Activated CD4-positive, alpha-beta memory T cell treated with anti-CD3 and anti-CD28 coated beads, Interleukin-2, amount 10 ng/mL, durations not matched to agents 7 days and 5 days (primary cell): ENCODE measurements at regions not wholly inside any gene's neighbourhood (a gene's known extent, or its start where the extent isn't known, plus 50 kb on each side); places are given as distances from the start of the nearest gene placed in this dataset.
"Not testable (repeated sequence)": the region's sequence is repeated elsewhere in the genome, so short reads cannot be mapped to it uniquely, and the experiment has no call there.

Experiments
- CTCF ChIA-PET: fragments of 350-600 bp; sonication (Branson Sonifier 250); formaldehyde crosslinking; loops from one replicate; lab custom pipeline; 2021; ENCODE audit warnings: antibody characterized with exemption, inconsistent platforms; lab: Charles Lee
- POLR2A ChIA-PET: fragments of 350-600 bp; sonication (Branson Sonifier 250); formaldehyde crosslinking; loops from one replicate; lab custom pipeline; 2021; ENCODE audit warnings: antibody characterized with exemption; lab: Charles Lee
- DNase-seq: peaks from one replicate; pipeline ENCODE4 v3.0.0-alpha.2; 2020
- H3K27ac Mint-ChIP-seq: one replicate; pipeline ENCODE4 v1.8.0; 2021; ENCODE audit warnings: mild to moderate bottlenecking, mixed read lengths
- H3K27me3 Mint-ChIP-seq: one replicate; pipeline ENCODE4 v1.8.0; 2021; ENCODE audit warnings: mixed read lengths
- H3K36me3 Mint-ChIP-seq: one replicate; pipeline ENCODE4 v1.8.0; 2021; ENCODE audit warnings: low read depth, mixed read lengths
- H3K4me1 Mint-ChIP-seq: one replicate; pipeline ENCODE4 v1.8.0; 2021; ENCODE audit warnings: mixed read lengths
- H3K4me3 Mint-ChIP-seq: one replicate; pipeline ENCODE4 v1.8.0; 2021; ENCODE audit warnings: mild to moderate bottlenecking, mixed read lengths
- H3K9me3 Mint-ChIP-seq: one replicate; pipeline ENCODE4 v1.8.0; 2021; ENCODE audit warnings: mixed read lengths

- CTCF ChIA-PET, result not testable (repeated sequence)
Observed at GRCh38 chr1:234808943-234809853, 199.2 kb upstream of the IRF2BP2 start.

GRCh38 chr1:234808459-234808858 is 198.5 kb upstream of the IRF2BP2 start:
- POLR2A ChIA-PET, result not testable (repeated sequence)

More at GRCh38 chr1:234808943-234809853, 199.2 kb upstream of the IRF2BP2 start:
- POLR2A ChIA-PET, H3K9me3 Mint-ChIP-seq, H3K4me1 Mint-ChIP-seq, DNase-seq, H3K27ac Mint-ChIP-seq, H3K36me3 Mint-ChIP-seq, H3K4me3 Mint-ChIP-seq, H3K27me3 Mint-ChIP-seq: not testable (repeated sequence)

GRCh38 chr1:234807705-234808104 is 197.7 kb upstream of the IRF2BP2 start:
- H3K27me3 Mint-ChIP-seq, H3K9me3 Mint-ChIP-seq, POLR2A ChIA-PET, DNase-seq, CTCF ChIA-PET, H3K27ac Mint-ChIP-seq, H3K4me3 Mint-ChIP-seq, H3K36me3 Mint-ChIP-seq, H3K4me1 Mint-ChIP-seq: not testable (repeated sequence)

More at GRCh38 chr1:234808459-234808858, 198.5 kb upstream of the IRF2BP2 start:
- H3K9me3 Mint-ChIP-seq, H3K27me3 Mint-ChIP-seq, H3K4me1 Mint-ChIP-seq, H3K27ac Mint-ChIP-seq, H3K36me3 Mint-ChIP-seq, CTCF ChIA-PET, H3K4me3 Mint-ChIP-seq, DNase-seq: not testable (repeated sequence)

GRCh38 chr1:234802586-234802985 is 192.6 kb upstream of the IRF2BP2 start:
- CTCF ChIA-PET, POLR2A ChIA-PET, DNase-seq, H3K27me3 Mint-ChIP-seq, H3K36me3 Mint-ChIP-seq, H3K4me1 Mint-ChIP-seq, H3K27ac Mint-ChIP-seq, H3K9me3 Mint-ChIP-seq, H3K4me3 Mint-ChIP-seq: not testable (repeated sequence)

- H3K9me3 Mint-ChIP-seq, H3K27ac Mint-ChIP-seq, H3K4me3 Mint-ChIP-seq, POLR2A ChIA-PET, H3K4me1 Mint-ChIP-seq, H3K27me3 Mint-ChIP-seq, H3K36me3 Mint-ChIP-seq, CTCF ChIA-PET, DNase-seq: not testable (repeated sequence)
Observed at GRCh38 chr1:234801636-234802035, 191.7 kb upstream of the IRF2BP2 start.

- H3K4me1 Mint-ChIP-seq, CTCF ChIA-PET, H3K9me3 Mint-ChIP-seq, H3K36me3 Mint-ChIP-seq, H3K27ac Mint-ChIP-seq, POLR2A ChIA-PET, H3K4me3 Mint-ChIP-seq, H3K27me3 Mint-ChIP-seq, DNase-seq: not testable (repeated sequence)
Observed at GRCh38 chr1:234801147-234801546, 191.2 kb upstream of the IRF2BP2 start.

- CTCF ChIA-PET, result not testable (repeated sequence)
Observed at GRCh38 chr1:234800563-234800962, 190.6 kb upstream of the IRF2BP2 start.

GRCh38 chr1:234799021-234799689 is 189.2 kb upstream of the IRF2BP2 start:
- DNase-seq, POLR2A ChIA-PET, H3K4me1 Mint-ChIP-seq, H3K36me3 Mint-ChIP-seq, H3K27me3 Mint-ChIP-seq, H3K4me3 Mint-ChIP-seq, H3K27ac Mint-ChIP-seq, H3K9me3 Mint-ChIP-seq: not testable (repeated sequence)
- CTCF ChIA-PET, result interaction anchor here (0.7 kb wide), 1 partner anchor 106 kb away, joined by 3 read pairs; no protein-coding TSS in a partner anchor

More at GRCh38 chr1:234800563-234800962, 190.6 kb upstream of the IRF2BP2 start:
- H3K27ac Mint-ChIP-seq, H3K9me3 Mint-ChIP-seq, H3K36me3 Mint-ChIP-seq, H3K4me3 Mint-ChIP-seq, DNase-seq, H3K4me1 Mint-ChIP-seq, POLR2A ChIA-PET, H3K27me3 Mint-ChIP-seq: not testable (repeated sequence)

- H3K36me3 Mint-ChIP-seq, H3K4me3 Mint-ChIP-seq, CTCF ChIA-PET, H3K27me3 Mint-ChIP-seq, H3K4me1 Mint-ChIP-seq, POLR2A ChIA-PET, H3K27ac Mint-ChIP-seq, DNase-seq, H3K9me3 Mint-ChIP-seq: not testable (repeated sequence)
Observed at GRCh38 chr1:234797216-234797615, 187.2 kb upstream of the IRF2BP2 start.

- CTCF ChIA-PET, POLR2A ChIA-PET, DNase-seq, H3K9me3 Mint-ChIP-seq, H3K4me3 Mint-ChIP-seq, H3K4me1 Mint-ChIP-seq, H3K27ac Mint-ChIP-seq, H3K36me3 Mint-ChIP-seq, H3K27me3 Mint-ChIP-seq: not testable (repeated sequence)
Observed at GRCh38 chr1:234796438-234796792, 186.4 kb upstream of the IRF2BP2 start.

GRCh38 chr1:234795711-234796437 is 185.9 kb upstream of the IRF2BP2 start:
- CTCF ChIA-PET, H3K9me3 Mint-ChIP-seq, H3K4me3 Mint-ChIP-seq, H3K27ac Mint-ChIP-seq, POLR2A ChIA-PET, H3K4me1 Mint-ChIP-seq, H3K27me3 Mint-ChIP-seq, DNase-seq, H3K36me3 Mint-ChIP-seq: not testable (repeated sequence)

- H3K4me3 Mint-ChIP-seq, POLR2A ChIA-PET, H3K36me3 Mint-ChIP-seq, H3K4me1 Mint-ChIP-seq, H3K27me3 Mint-ChIP-seq, H3K9me3 Mint-ChIP-seq, CTCF ChIA-PET, H3K27ac Mint-ChIP-seq, DNase-seq: not testable (repeated sequence)
Observed at GRCh38 chr1:234795007-234795406, 185.0 kb upstream of the IRF2BP2 start.

GRCh38 chr1:234794452-234794851 is 184.5 kb upstream of the IRF2BP2 start:
- H3K4me3 Mint-ChIP-seq, DNase-seq, POLR2A ChIA-PET, H3K36me3 Mint-ChIP-seq, H3K27me3 Mint-ChIP-seq, H3K4me1 Mint-ChIP-seq, CTCF ChIA-PET, H3K9me3 Mint-ChIP-seq, H3K27ac Mint-ChIP-seq: not testable (repeated sequence)
